Ascending aorta (tissue), 2 donors: ENCODE measurements at regions not wholly inside any gene's neighbourhood (a gene's known extent, or its start where the extent isn't known, plus 50 kb on each side); places are given as distances from the start of the nearest gene placed in this dataset.

Source experiments
- DNase-seq, 2 donors: peaks; one replicate each; pipeline ENCODE4 v3.0.0-alpha.2; 2019; ENCODE audit warnings: low spot score in 2 of 2
- H3K27ac ChIP-seq, 2 donors: fragments of 200-600 bp; sonication (generic); one replicate each; pipeline ENCODE4 v1.5.1; 2016 to 2017; ENCODE audit warnings: mild to moderate bottlenecking in 1 of 2
- H3K27me3 ChIP-seq: fragments of 200-600 bp; sonication (generic); one replicate; pipeline ENCODE4 v1.5.1; 2017
- H3K36me3 ChIP-seq, 2 donors: fragments of 200-600 bp; sonication (generic); one replicate each; pipeline ENCODE4 v1.5.1; 2016
- H3K4me1 ChIP-seq, 2 donors: fragments of 200-600 bp; sonication (generic); one replicate each; pipeline ENCODE4 v1.5.1; 2016 to 2017; ENCODE audit warnings: mild to moderate bottlenecking in 1 of 2
- H3K4me3 ChIP-seq, 2 donors: fragments of 200-600 bp; sonication (generic); one replicate each; pipeline ENCODE4 v1.5.1; 2016 to 2017; ENCODE audit warnings: mild to moderate bottlenecking in 1 of 2
- H3K9me3 ChIP-seq, 2 donors: fragments of 200-600 bp; sonication (generic); one replicate each; pipeline ENCODE4 v1.5.1; 2016
- CTCF ChIP-seq, 3 experiments: fragments of 200-600 bp in 2 of 3; fragments of 450-650 bp in 1 of 3; sonication (generic) in 2 of 3; IDR thresholded peaks; one replicate each; pipeline ENCODE4 v1.5.1; 2016 to 2019; ENCODE audit warnings: antibody characterized with exemption in 3 of 3, mild to moderate bottlenecking in 1 of 3, moderate library complexity in 1 of 3
- intact Hi-C: fragments of 100-400 bp; cut with DNase I; formaldehyde crosslinking; loops from one replicate; pipeline ENCODE4 v1.15.1; 2023

GRCh38 chr21:32951041-32951440, 74.7 kb upstream of the OLIG2 start:
- intact Hi-C loops: no loop called here
- H3K36me3 ChIP-seq: no peaks in the 10 kb centered on the region
- H3K4me3 ChIP-seq: no peak overlapping the region
- H3K27ac ChIP-seq: no peak overlapping the region
- no peaks in the 10 kb centered on the region for H3K9me3 ChIP-seq
- H3K4me1 ChIP-seq: no peaks in the 10 kb centered on the region
- no peaks in the 10 kb centered on the region for H3K27me3 ChIP-seq
- TF ChIP-seq CTCF (IDR thresholded peaks at IDR 0.05): no peak
- no peak for DNase-seq

GRCh38 chr21:32954353-32954752, 71.4 kb upstream of the OLIG2 start:
- Histone ChIP-seq H3K9me3 (no peaks in the 10 kb centered on the region), H3K4me1 (no peaks in the 10 kb centered on the region), H3K27me3 (no peaks in the 10 kb centered on the region), H3K4me3 (no peak overlapping the region), H3K27ac (no peak overlapping the region), H3K36me3 (no peaks in the 10 kb centered on the region)
- no peak for DNase-seq
- no peak for TF ChIP-seq CTCF (IDR thresholded peaks at IDR 0.05)
- intact Hi-C loops: no loop called here

GRCh38 chr21:32955311-32956060, 70.2 kb upstream of the OLIG2 start:
- Histone ChIP-seq H3K4me3 (no peak overlapping the region), H3K36me3 (no peaks in the 10 kb centered on the region), H3K27me3 (no peaks in the 10 kb centered on the region), H3K9me3 (no peaks in the 10 kb centered on the region), H3K27ac (no peak overlapping the region), H3K4me1 (no peaks in the 10 kb centered on the region)
- no peak for TF ChIP-seq CTCF (IDR thresholded peaks at IDR 0.05)
- intact Hi-C loops: no loop called here
- DNase-seq: no peak

GRCh38 chr21:32956061-32956656, 69.6 kb upstream of the OLIG2 start:
- DNase-seq: no peak
- no peaks in the 10 kb centered on the region for H3K27me3 ChIP-seq
- H3K4me1 ChIP-seq: no peaks in the 10 kb centered on the region
- H3K4me3 ChIP-seq: no peak overlapping the region
- no peaks in the 10 kb centered on the region for H3K9me3 ChIP-seq
- H3K36me3 ChIP-seq: no peaks in the 10 kb centered on the region
- intact Hi-C loops: no loop called here
- H3K27ac ChIP-seq: no peak overlapping the region
- TF ChIP-seq CTCF (IDR thresholded peaks at IDR 0.05): no peak

- Histone ChIP-seq H3K4me1 (no peaks in the 10 kb centered on the region), H3K36me3 (no peaks in the 10 kb centered on the region), H3K4me3 (no peak overlapping the region), H3K9me3 (no peaks in the 10 kb centered on the region), H3K27me3 (no peaks in the 10 kb centered on the region), H3K27ac (no peak overlapping the region)
- DNase-seq: no peak
- no peak for TF ChIP-seq CTCF (IDR thresholded peaks at IDR 0.05)
- intact Hi-C loops: no loop called here
These were observed 68.2 kb upstream of the OLIG2 start for GRCh38 chr21:32957545-32957944.
